Trophoblast cell (in vitro differentiated cells and primary cell): ENCODE measurements at regions not wholly inside any gene's neighbourhood (a gene's known extent, or its start where the extent isn't known, plus 50 kb on each side); places are given as distances from the start of the nearest gene placed in this dataset.
"Not testable (repeated sequence)": the region's sequence is repeated elsewhere in the genome, so short reads cannot be mapped to it uniquely, and the experiment has no call there.

Experiments
- DNase-seq, 2 donors: peaks; one replicate each; pipeline ENCODE4 v3.0.0-alpha.2; 2016
- H2AFZ ChIP-seq: 2 replicates; pipeline ENCODE4 v1.6.1; 2013; ENCODE audit warnings: low read length, moderate library complexity, mild to moderate bottlenecking; ENCODE audit not compliant: insufficient read depth, poor library complexity
- H2AK5ac ChIP-seq: 2 replicates; pipeline ENCODE4 v1.6.1; 2013; ENCODE audit warnings: mild to moderate bottlenecking, low read length
- H2BK120ac ChIP-seq: 2 replicates; pipeline ENCODE4 v1.6.1; 2013; ENCODE audit warnings: low read length, mild to moderate bottlenecking, moderate library complexity; ENCODE audit not compliant: insufficient read depth, poor library complexity
- H2BK12ac ChIP-seq: 2 replicates; pipeline ENCODE4 v1.6.1; 2013; ENCODE audit warnings: mild to moderate bottlenecking, low read length, moderate library complexity
- H2BK5ac ChIP-seq: 2 replicates; pipeline ENCODE4 v1.6.1; 2013; ENCODE audit warnings: low read length, low read depth, moderate library complexity, mild to moderate bottlenecking; ENCODE audit not compliant: poor library complexity
- H3K14ac ChIP-seq: 2 replicates; pipeline ENCODE4 v1.6.1; 2013; ENCODE audit warnings: mild to moderate bottlenecking, low read length
- H3K18ac ChIP-seq: 2 replicates; pipeline ENCODE4 v1.6.1; 2013; ENCODE audit warnings: mild to moderate bottlenecking, low read length
- H3K23ac ChIP-seq: 2 replicates; pipeline ENCODE4 v1.6.1; 2013; ENCODE audit warnings: low read length
- H3K27ac ChIP-seq: 2 replicates; pipeline ENCODE4 v1.5.1; 2013; ENCODE audit warnings: low read depth, mild to moderate bottlenecking, inconsistent platforms, low read length, moderate library complexity
- H3K27me3 ChIP-seq: 2 replicates; pipeline ENCODE4 v1.6.1; 2013; ENCODE audit warnings: inconsistent platforms, mild to moderate bottlenecking, low read length, moderate library complexity; ENCODE audit not compliant: insufficient read depth
- H3K36me3 ChIP-seq, 2 experiments: 1 replicate in 1 of 2; 2 replicates in 1 of 2; pipeline ENCODE4 v1.6.1; 2013; ENCODE audit warnings: low read length in 2 of 2, mild to moderate bottlenecking in 2 of 2, moderate library complexity in 1 of 2; ENCODE audit not compliant: insufficient read depth in 2 of 2, control insufficient read depth in 1 of 2
- H3K4ac ChIP-seq: 2 replicates; pipeline ENCODE4 v1.6.1; 2013; ENCODE audit warnings: low read depth, mild to moderate bottlenecking, low read length, moderate library complexity
- H3K4me1 ChIP-seq, 2 experiments: 1 replicate in 1 of 2; 2 replicates in 1 of 2; pipeline ENCODE4 v1.6.1; 2013; ENCODE audit warnings: low read length in 2 of 2, mild to moderate bottlenecking in 2 of 2, moderate library complexity in 1 of 2; ENCODE audit not compliant: insufficient read depth in 2 of 2, control insufficient read depth in 1 of 2
- H3K4me2 ChIP-seq: 2 replicates; pipeline ENCODE4 v1.6.1; 2013; ENCODE audit warnings: inconsistent platforms, mild to moderate bottlenecking, low read length, moderate library complexity
- H3K4me3 ChIP-seq: 2 replicates; pipeline ENCODE4 v1.5.1; 2013; ENCODE audit warnings: mild to moderate bottlenecking, low read depth, low read length, inconsistent platforms
- H3K79me1 ChIP-seq: one replicate; pipeline ENCODE4 v1.6.1; 2013; ENCODE audit warnings: low read length
- H3K79me2 ChIP-seq: 2 replicates; pipeline ENCODE4 v1.6.1; 2013; ENCODE audit warnings: low read length, mild to moderate bottlenecking; ENCODE audit not compliant: control insufficient read depth, insufficient read depth, poor library complexity
- H3K9ac ChIP-seq: 2 replicates; pipeline ENCODE4 v1.6.1; 2013; ENCODE audit warnings: mild to moderate bottlenecking, low read length
- H3K9me3 ChIP-seq: 2 replicates; pipeline ENCODE4 v1.6.1; 2013; ENCODE audit warnings: low read depth, mild to moderate bottlenecking, control low read depth, inconsistent platforms, low read length; ENCODE audit not compliant: insufficient read depth
- H4K12ac ChIP-seq: 2 replicates; pipeline ENCODE4 v1.6.1; 2013; ENCODE audit warnings: low read depth, mild to moderate bottlenecking, low read length, moderate library complexity
- H4K8ac ChIP-seq: 2 replicates; pipeline ENCODE4 v1.6.1; 2013; ENCODE audit warnings: low read depth, mild to moderate bottlenecking, low read length, moderate library complexity
- H4K91ac ChIP-seq: one replicate; pipeline ENCODE4 v1.6.1; 2013; ENCODE audit warnings: low read depth, mild to moderate bottlenecking, low read length, moderate library complexity
- WGBS: extraction: QIAGEN DNeasy Blood & Tissue Kit; methylation state at CpG from one replicate; pipeline ENCODE4 v1.1.7; 2013; ENCODE audit warnings: missing lambda C conversion rate; ENCODE audit not compliant: insufficient read length, insufficient coverage; ENCODE audit errors: extremely low coverage; 5-methylcytosine and 5-hydroxymethylcytosine counted together

DNA sequence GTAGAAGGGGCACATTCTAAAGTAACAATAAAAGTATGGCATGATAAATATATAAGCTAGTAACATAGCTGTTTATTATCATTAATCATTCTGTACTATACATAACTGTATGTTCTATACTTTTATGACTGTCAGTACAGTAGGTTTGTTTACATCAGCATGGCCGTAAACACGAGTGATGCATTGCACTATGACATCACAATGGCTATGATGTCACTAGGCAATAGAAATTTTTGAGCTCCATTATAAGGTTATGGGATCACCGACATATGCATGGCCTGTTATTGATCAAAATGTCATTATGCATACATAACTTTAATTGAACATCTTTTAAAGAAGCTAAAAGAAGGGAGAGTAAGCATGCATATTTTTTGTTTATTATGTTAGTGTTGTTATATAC lies 200.1 kb upstream of the SHH start:
- H3K9me3 ChIP-seq = no peaks in the 10 kb centered on the region
- no peaks in the 10 kb centered on the region for H3K27me3 ChIP-seq
- H3K4me1 ChIP-seq = no peaks in the 10 kb centered on the region
- no peak overlapping the region for H3K23ac ChIP-seq
- no peaks in the 10 kb centered on the region for H3K79me1 ChIP-seq
- no peak overlapping the region for H3K4me3 ChIP-seq
- no CpG with 5 or more reads among the region's 3 CpGs for WGBS
- H2BK5ac ChIP-seq = no peak overlapping the region
- DNase-seq = no peak
- H2BK12ac ChIP-seq = no peak overlapping the region
- H3K27ac ChIP-seq = no peak overlapping the region
- no peak overlapping the region for H3K9ac ChIP-seq
- H3K18ac ChIP-seq = no peak overlapping the region
- no peak overlapping the region for H4K8ac ChIP-seq
- H3K4ac ChIP-seq = no peak overlapping the region
- no peak overlapping the region for H2AFZ ChIP-seq
- no peak overlapping the region for H3K4me2 ChIP-seq
- H4K91ac ChIP-seq = no peak overlapping the region
- H3K79me2 ChIP-seq = no peaks in the 10 kb centered on the region
- H3K14ac ChIP-seq = no peak overlapping the region
- H4K12ac ChIP-seq = no peak overlapping the region
- H2AK5ac ChIP-seq = no peak overlapping the region
- H2BK120ac ChIP-seq = no peak overlapping the region
- no peaks in the 10 kb centered on the region for H3K36me3 ChIP-seq

- Histone ChIP-seq H2AFZ (no peak overlapping the region), H2BK120ac (no peak overlapping the region), H3K4ac (no peak overlapping the region), H3K23ac (no peak overlapping the region), H4K12ac (no peak overlapping the region), H3K27ac (no peak overlapping the region), H3K79me2 (no peaks in the 10 kb centered on the region), H3K18ac (no peak overlapping the region), H4K8ac (no peak overlapping the region), H3K27me3 (no peaks in the 10 kb centered on the region), H3K9ac (no peak overlapping the region), H2AK5ac (no peak overlapping the region), H3K36me3 (no peaks in the 10 kb centered on the region), H3K4me3 (no peak overlapping the region), H2BK5ac (no peak overlapping the region), H3K4me2 (no peak overlapping the region), H3K9me3 (peaks cover 1% of the 10 kb centered on the region), H3K79me1 (no peaks in the 10 kb centered on the region), H2BK12ac (no peak overlapping the region), H4K91ac (no peak overlapping the region), H3K4me1 (no peaks in the 10 kb centered on the region), H3K14ac (no peak overlapping the region)
- no CpG with 5 or more reads among the region's 1 CpG for WGBS
- DNase-seq = no peak
Measured at GRCh38 chr7:156009569-156009968, 197.3 kb upstream of the SHH start.

GRCh38 chr7:156006876-156007275 lies 194.6 kb upstream of the SHH start:
- H3K14ac ChIP-seq, H4K8ac ChIP-seq, H3K9me3 ChIP-seq, H2BK5ac ChIP-seq, H3K27me3 ChIP-seq, H3K18ac ChIP-seq, H3K4me2 ChIP-seq, H3K4ac ChIP-seq, H3K9ac ChIP-seq, H4K12ac ChIP-seq, H2BK12ac ChIP-seq, H3K23ac ChIP-seq, H2AFZ ChIP-seq, H3K4me1 ChIP-seq, H2BK120ac ChIP-seq, H4K91ac ChIP-seq, H3K27ac ChIP-seq, H3K36me3 ChIP-seq, DNase-seq, H3K4me3 ChIP-seq, H3K79me2 ChIP-seq, H3K79me1 ChIP-seq, H2AK5ac ChIP-seq: not testable (repeated sequence)
- WGBS = no CpG with 5 or more reads among the region's 11 CpGs

DNA sequence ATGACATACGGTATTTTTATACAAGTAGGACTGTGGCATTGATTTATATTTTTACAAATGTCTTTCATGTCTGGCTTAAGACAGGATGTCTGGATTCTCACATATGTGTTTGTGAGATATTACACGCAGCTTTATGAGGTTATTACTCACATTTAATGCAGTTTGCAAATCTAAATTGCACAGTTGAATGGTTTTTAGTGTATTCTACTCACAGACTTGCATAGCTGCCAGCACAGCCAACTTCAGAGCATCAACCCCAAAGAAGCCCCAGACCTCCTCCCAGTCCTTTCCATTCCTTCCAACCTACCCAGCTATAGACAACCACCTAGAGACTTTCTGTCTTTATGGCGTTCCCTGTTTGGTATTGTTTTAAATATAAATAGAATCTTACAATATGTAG lies 193.8 kb upstream of the SHH start:
- Histone ChIP-seq H3K9me3 (peaks cover 1% of the 10 kb centered on the region), H3K4me3 (no peak overlapping the region), H3K27ac (no peak overlapping the region), H3K4me2 (no peak overlapping the region), H3K14ac (no peak overlapping the region), H4K8ac (no peak overlapping the region), H2AK5ac (no peak overlapping the region), H3K23ac (no peak overlapping the region), H3K18ac (no peak overlapping the region), H2AFZ (no peak overlapping the region), H3K4ac (no peak overlapping the region), H2BK5ac (no peak overlapping the region), H3K9ac (no peak overlapping the region), H2BK12ac (no peak overlapping the region), H3K79me1 (no peaks in the 10 kb centered on the region), H4K12ac (no peak overlapping the region), H3K4me1 (no peaks in the 10 kb centered on the region), H3K27me3 (no peaks in the 10 kb centered on the region), H3K36me3 (no peaks in the 10 kb centered on the region), H2BK120ac (no peak overlapping the region), H4K91ac (no peak overlapping the region), H3K79me2 (no peaks in the 10 kb centered on the region)
- WGBS = no CpG with 5 or more reads among the region's 3 CpGs
- DNase-seq = no peak
